ENCODE measurements at regions not wholly inside any gene's neighbourhood (a gene's known extent, or its start where the extent isn't known, plus 50 kb on each side); places are given as distances from the start of the nearest gene placed in this dataset.
A peak's percentile ranks its signal among the peaks of the same experiment; 100 is the strongest.

DNA sequence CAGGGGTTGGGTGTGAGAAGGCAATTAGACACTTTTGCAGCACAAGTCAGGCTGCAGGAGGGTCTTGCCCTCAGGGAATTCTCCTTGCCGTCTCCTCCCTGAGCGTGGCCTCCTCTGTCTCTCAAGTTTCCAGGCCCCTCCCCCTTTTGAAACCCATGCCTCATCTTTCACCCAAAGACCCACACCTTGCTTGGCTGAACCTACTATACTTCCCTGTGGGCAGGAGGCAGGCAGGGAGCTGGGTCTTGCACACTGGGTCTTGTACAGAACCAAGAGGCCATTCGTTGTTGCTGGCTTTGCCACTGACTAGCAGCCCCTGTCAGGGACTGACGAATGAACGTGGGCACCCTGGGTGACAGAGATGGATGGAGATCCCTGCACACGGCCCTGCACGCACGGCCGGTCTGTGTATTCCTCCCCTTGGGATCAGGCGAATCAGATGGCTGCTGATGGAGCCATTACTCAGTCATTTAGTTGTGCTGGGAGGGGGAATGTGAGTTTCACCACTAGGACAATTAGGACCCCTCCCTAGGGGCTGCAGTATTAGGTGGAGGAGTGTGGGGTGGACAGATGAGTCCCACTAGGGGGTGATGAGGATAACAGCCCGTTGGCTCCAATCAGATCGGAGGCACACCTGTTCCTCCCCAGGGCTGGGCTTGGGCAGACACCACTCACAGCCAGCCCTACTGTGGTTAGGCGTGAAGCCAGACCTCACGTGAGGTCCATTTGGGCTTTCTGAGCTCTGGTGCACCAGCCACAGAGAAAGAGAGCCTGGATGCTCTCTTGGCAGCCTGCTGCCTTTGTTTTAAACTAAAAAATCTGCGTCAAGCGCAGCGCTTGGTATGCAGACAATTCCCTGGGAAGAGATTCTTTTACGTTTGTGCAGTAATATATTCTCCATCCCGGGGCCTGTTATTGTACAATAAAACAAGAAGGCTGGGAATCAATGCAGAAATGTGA lies 167.7 kb upstream of the WSCD1 start:
- H3K79me2 ChIP-seq (ENCODE audit: insufficient read depth, low read length), result no peaks in the 10 kb centered on the region
- no peak overlapping the region for H3K23ac ChIP-seq (ENCODE audit: insufficient read length, low read depth, low read length)
- no peak overlapping the region for H3K4ac ChIP-seq (ENCODE audit: low read depth, low read length)
- no peak overlapping the region for H4K8ac ChIP-seq (replicated peaks; ENCODE audit: insufficient read length, low read depth, low read length)
- no peak overlapping the region for H2AFZ ChIP-seq (ENCODE audit: low read length)
- no peaks in the 10 kb centered on the region for H4K20me1 ChIP-seq (ENCODE audit: control insufficient read depth, insufficient read depth, insufficient read length)
- H2BK120ac ChIP-seq (ENCODE audit: low read depth, low read length, poor library complexity, severe bottlenecking), result no peak overlapping the region
- Mint-ChIP-seq H3K27me3 (ENCODE audit: low read depth) (peaks cover 2% of the 10 kb centered on the region; the same call in 1 of the 2 replicates), H3K4me3 (no peak overlapping the region), H3K4me1 (peaks cover 21 to 22% of the 10 kb centered on the region in 2 experiments), H3K27ac (peak overlapping the region in 2 of 3 experiments; percentile 8 to 49; a peak in 2 of 7 replicates), H3K9me3 (peaks cover 17 to 26% of the 10 kb centered on the region in 2 experiments), H3K36me3 (ENCODE audit: insufficient read depth in 1 of 3, low read depth in 3 of 3) (peaks cover 2 to 20% (median 16%) of the 10 kb centered on the region in 3 experiments; a peak in 6 of 7 replicates)
- H3K4me1 ChIP-seq (ENCODE audit: insufficient read depth, low read length), result peaks cover 3% of the 10 kb centered on the region; the same call in 1 of the 2 replicates
- no peak overlapping the region for H3K14ac ChIP-seq (ENCODE audit: insufficient read depth, low read length)
- no peak overlapping the region for H2BK12ac ChIP-seq (ENCODE audit: insufficient read length, low read depth, low read length)
- H4K91ac ChIP-seq (ENCODE audit: insufficient read length, low read depth, low read length), result no peak overlapping the region
- no peak overlapping the region for H4K5ac ChIP-seq (ENCODE audit: insufficient read length, low read depth, low read length)
- peak; percentile 20 for DNase-seq
- no peak overlapping the region for H3K4me2 ChIP-seq (ENCODE audit: insufficient read depth, insufficient read length, low read length)
- no peak overlapping the region for H2BK20ac ChIP-seq (ENCODE audit: low read depth, low read length, poor library complexity, severe bottlenecking)
- H3K27ac ChIP-seq (ENCODE audit: insufficient read length, low read depth, low read length), result no peak overlapping the region
- no peaks in the 10 kb centered on the region for H3K23me2 ChIP-seq (ENCODE audit: insufficient read length, low read depth, low read length, poor library complexity, severe bottlenecking)
- no peak overlapping the region for H3T11ph ChIP-seq (ENCODE audit: low read length)
- TF ChIP-seq, protein P1, sequence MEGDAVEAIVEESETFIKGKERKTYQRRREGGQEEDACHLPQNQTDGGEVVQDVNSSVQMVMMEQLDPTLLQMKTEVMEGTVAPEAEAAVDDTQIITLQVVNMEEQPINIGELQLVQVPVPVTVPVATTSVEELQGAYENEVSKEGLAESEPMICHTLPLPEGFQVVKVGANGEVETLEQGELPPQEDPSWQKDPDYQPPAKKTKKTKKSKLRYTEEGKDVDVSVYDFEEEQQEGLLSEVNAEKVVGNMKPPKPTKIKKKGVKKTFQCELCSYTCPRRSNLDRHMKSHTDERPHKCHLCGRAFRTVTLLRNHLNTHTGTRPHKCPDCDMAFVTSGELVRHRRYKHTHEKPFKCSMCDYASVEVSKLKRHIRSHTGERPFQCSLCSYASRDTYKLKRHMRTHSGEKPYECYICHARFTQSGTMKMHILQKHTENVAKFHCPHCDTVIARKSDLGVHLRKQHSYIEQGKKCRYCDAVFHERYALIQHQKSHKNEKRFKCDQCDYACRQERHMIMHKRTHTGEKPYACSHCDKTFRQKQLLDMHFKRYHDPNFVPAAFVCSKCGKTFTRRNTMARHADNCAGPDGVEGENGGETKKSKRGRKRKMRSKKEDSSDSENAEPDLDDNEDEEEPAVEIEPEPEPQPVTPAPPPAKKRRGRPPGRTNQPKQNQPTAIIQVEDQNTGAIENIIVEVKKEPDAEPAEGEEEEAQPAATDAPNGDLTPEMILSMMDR (conservative IDR thresholded peaks at IDR 0.05), result no peak
- no peak overlapping the region for H3K9ac ChIP-seq (ENCODE audit: extremely low read depth, insufficient read length, low read length)
- no peak overlapping the region for H2AK5ac ChIP-seq (ENCODE audit: insufficient read length, low read length)
- no peaks in the 10 kb centered on the region for H3K9me3 ChIP-seq (ENCODE audit: control insufficient read depth, low read depth, low read length)
- H2BK15ac ChIP-seq (ENCODE audit: low read depth, low read length), result no peak overlapping the region
- no CpG with 5 or more reads among the region's 19 CpGs for WGBS (ENCODE audit: extremely low coverage, insufficient read length, low lambda C conversion rate)
- H3K18ac ChIP-seq (ENCODE audit: insufficient read length, low read depth, low read length), result no peak overlapping the region
- H3K56ac ChIP-seq (ENCODE audit: insufficient read length, low read depth, low read length), result no peak overlapping the region
- H3K79me1 ChIP-seq (ENCODE audit: insufficient read depth, low read depth, low read length, poor library complexity, severe bottlenecking), result no peaks in the 10 kb centered on the region
- no peak overlapping the region for H2BK5ac ChIP-seq (ENCODE audit: insufficient read length, low read length)
- H3K27me3 ChIP-seq (ENCODE audit: insufficient read depth, low read length), result no peaks in the 10 kb centered on the region
